ENCODE measurements at regions not wholly inside any gene's neighbourhood (a gene's known extent, or its start where the extent isn't known, plus 50 kb on each side); places are given as distances from the start of the nearest gene placed in this dataset.
"Not testable (repeated sequence)": the region's sequence is repeated elsewhere in the genome, so short reads cannot be mapped to it uniquely, and the experiment has no call there.

- DNase-seq; intact Hi-C loops (cut with DNase I); H3K9me3 ChIP-seq (replicated peaks in 1 of 3); H3K4me3 ChIP-seq; H3K4me1 ChIP-seq (replicated peaks in 1 of 2); H3K36me3 ChIP-seq (replicated peaks in 1 of 2); H3K27me3 ChIP-seq; H3K27ac ChIP-seq: not testable (repeated sequence)
- WGBS, 4 donors = 89 to 97% (median 94%) methylated on average over 8 to 18 of the region's 21 CpGs
These were observed 317.3 kb downstream of the ZNF479 start for GRCh38 chr7:56814911-56815310.

- intact Hi-C loops (cut with DNase I); H3K36me3 ChIP-seq (replicated peaks in 1 of 2); H3K4me1 ChIP-seq (replicated peaks in 1 of 2); H3K27ac ChIP-seq; DNase-seq; H3K27me3 ChIP-seq; H3K4me3 ChIP-seq; H3K9me3 ChIP-seq (replicated peaks in 1 of 3): not testable (repeated sequence)
- 60 to 92% methylated on average over 1 to 8 of the region's 24 CpGs; no CpG with 5 or more reads in 2 of the 4 donors for WGBS, 4 donors
These were observed 317.8 kb downstream of the ZNF479 start for GRCh38 chr7:56814390-56814789.

- H3K9me3 ChIP-seq (replicated peaks in 1 of 3); H3K36me3 ChIP-seq (replicated peaks in 1 of 2); H3K27ac ChIP-seq; H3K4me1 ChIP-seq (replicated peaks in 1 of 2); H3K27me3 ChIP-seq; DNase-seq; intact Hi-C loops (cut with DNase I); H3K4me3 ChIP-seq: not testable (repeated sequence)
- WGBS, 4 donors = 96 to 100% methylated on average over 3 to 4 of the region's 19 CpGs; no CpG with 5 or more reads in 2 of the 4 donors
These were observed 318.3 kb downstream of the ZNF479 start for GRCh38 chr7:56813975-56814374.

GRCh38 chr7:56811516-56812070 is 320.6 kb downstream of the ZNF479 start:
- H3K27ac ChIP-seq; H3K4me3 ChIP-seq; H3K36me3 ChIP-seq (replicated peaks in 1 of 2); H3K9me3 ChIP-seq (replicated peaks in 1 of 3); H3K4me1 ChIP-seq (replicated peaks in 1 of 2); intact Hi-C loops (cut with DNase I); H3K27me3 ChIP-seq; DNase-seq: not testable (repeated sequence)
- WGBS, 4 donors = 83 to 93% (median 89%) methylated on average over 6 to 20 of the region's 20 CpGs

- Histone ChIP-seq H3K27me3 (no peaks in the 10 kb centered on the region), H3K9me3 (replicated peaks in 1 of 3) (no peaks in the 10 kb centered on the region), H3K27ac (no peak overlapping the region), H3K4me3 (no peak overlapping the region), H3K4me1 (replicated peaks in 1 of 2) (no peaks in the 10 kb centered on the region), H3K36me3 (replicated peaks in 1 of 2) (no peaks in the 10 kb centered on the region)
- 80 to 91% (median 87%) methylated on average over 12 to 14 of the region's 14 CpGs for WGBS, 4 donors
- TF ChIP-seq POLR2A (IDR thresholded peaks at IDR 0.05) (no peak), CTCF (IDR thresholded peaks at IDR 0.05) (no peak)
- intact Hi-C loops (cut with DNase I) = no loop called here
- DNase-seq = no peak
These were observed 321.2 kb downstream of the ZNF479 start for GRCh38 chr7:56811081-56811480.

- WGBS, 4 donors = 89 to 96% (median 93%) methylated on average over 13 to 15 of the region's 15 CpGs
- H3K9me3 ChIP-seq (replicated peaks in 1 of 3) = no peaks in the 10 kb centered on the region
- no peak overlapping the region for H3K4me3 ChIP-seq
- no peaks in the 10 kb centered on the region for H3K4me1 ChIP-seq (replicated peaks in 1 of 2)
- H3K27ac ChIP-seq = no peak overlapping the region
- H3K36me3 ChIP-seq (replicated peaks in 1 of 2) = no peaks in the 10 kb centered on the region
- H3K27me3 ChIP-seq = no peaks in the 10 kb centered on the region
- TF ChIP-seq CTCF (IDR thresholded peaks at IDR 0.05) = no peak
- TF ChIP-seq POLR2A (IDR thresholded peaks at IDR 0.05) = no peak
- intact Hi-C loops (cut with DNase I) = no loop called here
- no peak for DNase-seq
These were observed 321.8 kb downstream of the ZNF479 start for GRCh38 chr7:56810466-56810865.

- intact Hi-C loops (cut with DNase I); H3K27ac ChIP-seq; H3K4me1 ChIP-seq (replicated peaks in 1 of 2); H3K36me3 ChIP-seq (replicated peaks in 1 of 2); H3K27me3 ChIP-seq; H3K4me3 ChIP-seq; DNase-seq; H3K9me3 ChIP-seq (replicated peaks in 1 of 3): not testable (repeated sequence)
- 80 to 95% (median 91%) methylated on average over 3 to 19 of the region's 19 CpGs for WGBS, 4 donors
These were observed 322.5 kb downstream of the ZNF479 start for GRCh38 chr7:56809734-56810133.

GRCh38 chr7:56804755-56805064 is 327.5 kb downstream of the ZNF479 start:
- H3K36me3 ChIP-seq (replicated peaks in 1 of 2); DNase-seq; H3K9me3 ChIP-seq (replicated peaks in 1 of 3); H3K4me3 ChIP-seq; H3K4me1 ChIP-seq (replicated peaks in 1 of 2); intact Hi-C loops (cut with DNase I); H3K27me3 ChIP-seq; H3K27ac ChIP-seq: not testable (repeated sequence)
- WGBS, 4 donors = 86 to 92% (median 89%) methylated on average over 8 to 13 of the region's 13 CpGs; no CpG with 5 or more reads in 1 of the 4 donors

- not testable (repeated sequence) for H3K4me3 ChIP-seq
These were observed 328.1 kb downstream of the ZNF479 start for GRCh38 chr7:56803965-56804754.

More at GRCh38 chr7:56803965-56804754, 328.1 kb downstream of the ZNF479 start:
- H3K27me3 ChIP-seq; H3K4me1 ChIP-seq (replicated peaks in 1 of 2); DNase-seq; intact Hi-C loops (cut with DNase I); H3K9me3 ChIP-seq (replicated peaks in 1 of 3); H3K36me3 ChIP-seq (replicated peaks in 1 of 2); H3K27ac ChIP-seq: not testable (repeated sequence)
- WGBS, 4 donors = 60 to 88% (median 85%) methylated on average over 1 to 30 of the region's 30 CpGs

Data from adrenal gland (tissue), 9 donors.